Chondrocyte (in vitro differentiated cells): ENCODE measurements at regions not wholly inside any gene's neighbourhood (a gene's known extent, or its start where the extent isn't known, plus 50 kb on each side); places are given as distances from the start of the nearest gene placed in this dataset.

ENCODE experiments used
- DNase-seq: peaks from one replicate; pipeline ENCODE4 v3.0.0; 2021; ENCODE audit warnings: mixed read lengths, low spot score
- H3K27ac Mint-ChIP-seq: one replicate; pipeline ENCODE4 v1.8.0; 2021; ENCODE audit warnings: mild to moderate bottlenecking, moderate library complexity, mixed read lengths; ENCODE audit not compliant: unreplicated experiment
- H3K27me3 Mint-ChIP-seq: 2 replicates; pipeline ENCODE4 v1.8.0; 2021; ENCODE audit warnings: low read depth, mixed read lengths
- H3K36me3 Mint-ChIP-seq: 2 replicates; pipeline ENCODE4 v1.8.0; 2021; ENCODE audit warnings: low read depth, mixed read lengths
- H3K4me1 Mint-ChIP-seq: 2 replicates; pipeline ENCODE4 v1.8.0; 2021; ENCODE audit warnings: low read depth, mild to moderate bottlenecking, mixed read lengths
- H3K4me3 Mint-ChIP-seq: one replicate; pipeline ENCODE4 v1.8.0; 2021; ENCODE audit warnings: mild to moderate bottlenecking, moderate library complexity, mixed read lengths; ENCODE audit not compliant: unreplicated experiment
- H3K9me3 Mint-ChIP-seq: 2 replicates; pipeline ENCODE4 v1.8.0; 2021; ENCODE audit warnings: low read depth, mixed read lengths
- TF ChIP-seq, protein P1 (sequence below): fragments of 200-600 bp; sonication (generic); IDR thresholded peaks from 2 replicates; pipeline ENCODE4 v1.5.0; 2021; ENCODE audit warnings: antibody characterized with exemption, mild to moderate bottlenecking, moderate library complexity

GRCh38 chr4:78691971-78692821 is 84.0 kb upstream of the BMP2K start:
- TF ChIP-seq, protein P1, sequence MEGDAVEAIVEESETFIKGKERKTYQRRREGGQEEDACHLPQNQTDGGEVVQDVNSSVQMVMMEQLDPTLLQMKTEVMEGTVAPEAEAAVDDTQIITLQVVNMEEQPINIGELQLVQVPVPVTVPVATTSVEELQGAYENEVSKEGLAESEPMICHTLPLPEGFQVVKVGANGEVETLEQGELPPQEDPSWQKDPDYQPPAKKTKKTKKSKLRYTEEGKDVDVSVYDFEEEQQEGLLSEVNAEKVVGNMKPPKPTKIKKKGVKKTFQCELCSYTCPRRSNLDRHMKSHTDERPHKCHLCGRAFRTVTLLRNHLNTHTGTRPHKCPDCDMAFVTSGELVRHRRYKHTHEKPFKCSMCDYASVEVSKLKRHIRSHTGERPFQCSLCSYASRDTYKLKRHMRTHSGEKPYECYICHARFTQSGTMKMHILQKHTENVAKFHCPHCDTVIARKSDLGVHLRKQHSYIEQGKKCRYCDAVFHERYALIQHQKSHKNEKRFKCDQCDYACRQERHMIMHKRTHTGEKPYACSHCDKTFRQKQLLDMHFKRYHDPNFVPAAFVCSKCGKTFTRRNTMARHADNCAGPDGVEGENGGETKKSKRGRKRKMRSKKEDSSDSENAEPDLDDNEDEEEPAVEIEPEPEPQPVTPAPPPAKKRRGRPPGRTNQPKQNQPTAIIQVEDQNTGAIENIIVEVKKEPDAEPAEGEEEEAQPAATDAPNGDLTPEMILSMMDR: no peak
- no peaks in the 10 kb centered on the region for H3K27me3 Mint-ChIP-seq
- DNase-seq: no peak
- no peaks in the 10 kb centered on the region for H3K36me3 Mint-ChIP-seq
- H3K4me3 Mint-ChIP-seq: no peak overlapping the region
- no peak overlapping the region for H3K27ac Mint-ChIP-seq
- peaks cover 26% of the 10 kb centered on the region for H3K4me1 Mint-ChIP-seq
- no peaks in the 10 kb centered on the region for H3K9me3 Mint-ChIP-seq

- DNase-seq: no peak
- TF ChIP-seq, protein P1: no peak
- Mint-ChIP-seq H3K27ac (no peak overlapping the region), H3K27me3 (no peaks in the 10 kb centered on the region), H3K9me3 (no peaks in the 10 kb centered on the region), H3K4me3 (no peak overlapping the region), H3K36me3 (no peaks in the 10 kb centered on the region), H3K4me1 (peaks cover 25% of the 10 kb centered on the region)
Observed at GRCh38 chr4:78692822-78693170, 83.4 kb upstream of the BMP2K start.

DNA sequence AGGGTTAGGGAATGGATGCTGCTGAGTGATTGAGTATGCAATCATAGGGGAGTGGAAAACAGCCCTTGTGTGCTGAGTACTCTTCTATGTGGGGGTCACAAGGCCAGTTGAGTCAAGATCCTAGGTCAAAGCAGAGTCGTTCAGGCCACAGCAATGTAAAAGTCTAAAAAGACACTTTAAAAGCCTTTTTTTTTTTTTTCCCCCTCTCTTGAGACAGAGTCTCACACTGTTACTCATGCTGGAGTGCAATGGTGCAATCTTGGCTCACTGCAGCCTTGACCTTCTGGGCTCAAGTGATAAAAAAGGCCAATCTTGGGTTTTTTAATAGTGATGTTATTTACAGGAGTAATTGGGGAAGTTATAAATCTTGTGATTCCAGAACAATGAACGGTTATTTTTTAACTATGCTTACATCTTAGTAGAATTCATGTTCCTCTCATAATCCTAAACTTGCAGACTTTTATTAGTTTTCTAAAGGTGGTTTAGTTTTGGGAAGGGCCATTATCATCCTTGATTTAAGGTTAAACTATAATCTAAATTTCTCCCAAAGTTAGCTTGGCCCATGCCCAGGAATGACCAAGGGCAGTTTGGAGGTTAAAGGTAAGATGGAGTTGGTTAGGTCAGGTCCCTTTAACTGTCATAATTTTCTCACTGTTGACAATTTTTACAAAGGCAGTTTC is 82.2 kb upstream of the BMP2K start:
- peaks cover 17% of the 10 kb centered on the region for H3K4me1 Mint-ChIP-seq
- no peaks in the 10 kb centered on the region for H3K9me3 Mint-ChIP-seq
- no peaks in the 10 kb centered on the region for H3K27me3 Mint-ChIP-seq
- TF ChIP-seq, protein P1: no peak
- DNase-seq: no peak
- H3K36me3 Mint-ChIP-seq: no peaks in the 10 kb centered on the region
- H3K4me3 Mint-ChIP-seq: no peak overlapping the region
- no peak overlapping the region for H3K27ac Mint-ChIP-seq

DNA sequence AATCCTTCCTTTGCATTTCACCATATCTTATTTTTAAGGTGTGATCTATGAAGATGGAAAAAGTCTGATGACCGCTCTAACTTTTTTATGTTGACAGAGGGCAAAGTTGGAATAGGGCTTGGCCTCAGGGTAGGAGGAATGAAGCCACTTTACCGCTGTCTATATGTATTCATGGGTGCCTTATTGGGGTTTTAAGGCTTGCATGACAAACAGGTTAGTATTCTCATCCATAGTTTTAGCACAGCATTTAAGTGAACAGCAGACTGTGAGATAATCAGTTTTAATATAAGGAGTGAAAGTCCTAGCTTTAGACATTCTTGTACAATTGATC is 81.7 kb upstream of the BMP2K start:
- Mint-ChIP-seq H3K4me3 (no peak overlapping the region), H3K27ac (no peak overlapping the region), H3K9me3 (no peaks in the 10 kb centered on the region), H3K4me1 (peaks cover 17% of the 10 kb centered on the region), H3K27me3 (no peaks in the 10 kb centered on the region), H3K36me3 (no peaks in the 10 kb centered on the region)
- TF ChIP-seq, protein P1: no peak
- DNase-seq: no peak

GRCh38 chr4:78695910-78696309 is 80.2 kb upstream of the BMP2K start:
- no peak for DNase-seq
- Mint-ChIP-seq H3K27ac (no peak overlapping the region), H3K4me3 (no peak overlapping the region), H3K9me3 (no peaks in the 10 kb centered on the region), H3K4me1 (peaks cover 12% of the 10 kb centered on the region), H3K36me3 (no peaks in the 10 kb centered on the region), H3K27me3 (no peaks in the 10 kb centered on the region)
- TF ChIP-seq, protein P1: no peak
